Neural progenitor cell (in vitro differentiated cells): ENCODE measurements at regions not wholly inside any gene's neighbourhood (a gene's known extent, or its start where the extent isn't known, plus 50 kb on each side); places are given as distances from the start of the nearest gene placed in this dataset.

Experiments used
- DNase-seq: peaks from one replicate; pipeline ENCODE4 v3.0.0-alpha.2; 2016; ENCODE audit warnings: low spot score
- H2AFZ ChIP-seq: fragments of 200-600 bp; sonication (generic); replicated peaks from 2 replicates; pipeline ENCODE4 v1.6.1; 2016; ENCODE audit warnings: antibody characterized with exemption
- H3F3A ChIP-seq: fragments of 200-600 bp; sonication (generic); 2 replicates; pipeline ENCODE4 v1.6.1; 2016; ENCODE audit warnings: antibody characterized with exemption, low read depth
- H3K27ac ChIP-seq: fragments of 200-600 bp; sonication (generic); 2 replicates; pipeline ENCODE4 v1.5.1; 2016; ENCODE audit warnings: mild to moderate bottlenecking
- H3K27me3 ChIP-seq: fragments of 200-600 bp; sonication (generic); 2 replicates; pipeline ENCODE4 v1.6.1; 2016; ENCODE audit warnings: mild to moderate bottlenecking, moderate library complexity
- H3K36me3 ChIP-seq: fragments of 200-600 bp; sonication (generic); 2 replicates; pipeline ENCODE4 v1.5.1; 2016
- H3K4me1 ChIP-seq: fragments of 200-600 bp; sonication (generic); 2 replicates; pipeline ENCODE4 v1.6.1; 2016; ENCODE audit warnings: mixed run types
- H3K4me2 ChIP-seq: fragments of 200-600 bp; sonication (generic); 2 replicates; pipeline ENCODE4 v1.6.1; 2016
- H3K4me3 ChIP-seq: fragments of 200-600 bp; sonication (generic); 2 replicates; pipeline ENCODE4 v1.5.1; 2016
- H3K79me2 ChIP-seq: fragments of 200-600 bp; sonication (generic); 2 replicates; pipeline ENCODE4 v1.6.1; 2016; ENCODE audit warnings: low read depth
- H3K9ac ChIP-seq: fragments of 200-600 bp; sonication (generic); 2 replicates; pipeline ENCODE4 v1.6.1; 2016
- H3K9me3 ChIP-seq: fragments of 200-600 bp; sonication (generic); 2 replicates; pipeline ENCODE4 v1.5.1; 2016; ENCODE audit warnings: low read depth
- H4K20me1 ChIP-seq: fragments of 200-600 bp; sonication (generic); 2 replicates; pipeline ENCODE4 v1.6.1; 2016; ENCODE audit warnings: low read depth
- H3K27ac Mint-ChIP-seq: 3 replicates; pipeline ENCODE4 v1.8.0; 2021; ENCODE audit warnings: mixed read lengths
- H3K27me3 Mint-ChIP-seq: 2 replicates; pipeline ENCODE4 v1.8.0; 2022; ENCODE audit warnings: low read depth, mild to moderate bottlenecking, inconsistent platforms, moderate library complexity, mixed read lengths; ENCODE audit not compliant: insufficient read depth
- H3K36me3 Mint-ChIP-seq: 3 replicates; pipeline ENCODE4 v1.8.0; 2021; ENCODE audit warnings: mixed read lengths
- H3K4me1 Mint-ChIP-seq: 3 replicates; pipeline ENCODE4 v1.8.0; 2021; ENCODE audit warnings: mixed read lengths
- H3K4me3 Mint-ChIP-seq: 3 replicates; pipeline ENCODE4 v1.8.0; 2021; ENCODE audit warnings: mild to moderate bottlenecking, moderate library complexity, mixed read lengths
- H3K9me3 Mint-ChIP-seq: 3 replicates; pipeline ENCODE4 v1.8.0; 2020; ENCODE audit warnings: mixed read lengths
- EZH2 ChIP-seq: fragments of 200-600 bp; sonication (generic); IDR thresholded peaks from 2 replicates; pipeline ENCODE4 v1.6.1; 2017; ENCODE audit warnings: antibody characterized with exemption, mild to moderate bottlenecking, moderate library complexity
- EZH2phosphoT487 ChIP-seq: fragments of 200-600 bp; sonication (generic); IDR thresholded peaks from 2 replicates; pipeline ENCODE4 v1.6.1; 2017; ENCODE audit warnings: antibody characterized with exemption
- TF ChIP-seq, protein P1 (sequence below): fragments of 200-600 bp; sonication (generic); IDR thresholded peaks from 2 replicates; pipeline ENCODE4 v1.5.1; 2017; ENCODE audit warnings: antibody characterized with exemption, mild to moderate bottlenecking

DNA sequence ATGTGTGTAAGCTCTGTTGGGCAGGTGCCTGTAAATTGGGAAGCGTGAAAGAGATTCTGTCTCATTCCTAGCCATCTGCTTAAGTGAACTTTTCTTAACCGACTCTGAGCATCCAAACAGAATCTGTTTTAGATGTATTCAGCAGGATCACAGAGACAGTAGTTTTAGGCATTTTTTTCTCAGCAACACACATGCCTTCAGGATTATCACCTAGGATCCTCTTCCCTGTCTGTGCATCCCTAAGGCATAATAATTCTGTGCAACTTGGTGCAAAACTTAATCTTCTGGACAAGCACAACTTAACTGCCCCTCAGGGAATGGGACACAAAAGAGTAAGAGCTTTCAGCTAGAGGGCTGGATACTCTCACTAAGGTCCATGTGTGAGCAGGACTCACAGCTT, 284.8 kb downstream of the C7orf25 start:
- no peaks in the 10 kb centered on the region for H4K20me1 ChIP-seq
- no peak overlapping the region for H3K4me3 ChIP-seq
- Mint-ChIP-seq H3K4me3 (no peak overlapping the region), H3K4me1 (no peaks in the 10 kb centered on the region), H3K36me3 (no peaks in the 10 kb centered on the region), H3K9me3 (no peaks in the 10 kb centered on the region), H3K27me3 (no peaks in the 10 kb centered on the region), H3K27ac (no peak overlapping the region)
- no peaks in the 10 kb centered on the region for H3K4me1 ChIP-seq
- no peaks in the 10 kb centered on the region for H3K79me2 ChIP-seq
- no peaks in the 10 kb centered on the region for H3K9me3 ChIP-seq
- no peaks in the 10 kb centered on the region for H3F3A ChIP-seq
- H3K27me3 ChIP-seq = no peaks in the 10 kb centered on the region
- H2AFZ ChIP-seq = no peak overlapping the region
- no peak overlapping the region for H3K9ac ChIP-seq
- TF ChIP-seq, protein P1, sequence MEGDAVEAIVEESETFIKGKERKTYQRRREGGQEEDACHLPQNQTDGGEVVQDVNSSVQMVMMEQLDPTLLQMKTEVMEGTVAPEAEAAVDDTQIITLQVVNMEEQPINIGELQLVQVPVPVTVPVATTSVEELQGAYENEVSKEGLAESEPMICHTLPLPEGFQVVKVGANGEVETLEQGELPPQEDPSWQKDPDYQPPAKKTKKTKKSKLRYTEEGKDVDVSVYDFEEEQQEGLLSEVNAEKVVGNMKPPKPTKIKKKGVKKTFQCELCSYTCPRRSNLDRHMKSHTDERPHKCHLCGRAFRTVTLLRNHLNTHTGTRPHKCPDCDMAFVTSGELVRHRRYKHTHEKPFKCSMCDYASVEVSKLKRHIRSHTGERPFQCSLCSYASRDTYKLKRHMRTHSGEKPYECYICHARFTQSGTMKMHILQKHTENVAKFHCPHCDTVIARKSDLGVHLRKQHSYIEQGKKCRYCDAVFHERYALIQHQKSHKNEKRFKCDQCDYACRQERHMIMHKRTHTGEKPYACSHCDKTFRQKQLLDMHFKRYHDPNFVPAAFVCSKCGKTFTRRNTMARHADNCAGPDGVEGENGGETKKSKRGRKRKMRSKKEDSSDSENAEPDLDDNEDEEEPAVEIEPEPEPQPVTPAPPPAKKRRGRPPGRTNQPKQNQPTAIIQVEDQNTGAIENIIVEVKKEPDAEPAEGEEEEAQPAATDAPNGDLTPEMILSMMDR = no peak
- TF ChIP-seq EZH2 (no peak), EZH2phosphoT487 (no peak)
- H3K27ac ChIP-seq = no peak overlapping the region
- H3K4me2 ChIP-seq = no peak overlapping the region
- H3K36me3 ChIP-seq = no peaks in the 10 kb centered on the region
- DNase-seq = no peak

DNA sequence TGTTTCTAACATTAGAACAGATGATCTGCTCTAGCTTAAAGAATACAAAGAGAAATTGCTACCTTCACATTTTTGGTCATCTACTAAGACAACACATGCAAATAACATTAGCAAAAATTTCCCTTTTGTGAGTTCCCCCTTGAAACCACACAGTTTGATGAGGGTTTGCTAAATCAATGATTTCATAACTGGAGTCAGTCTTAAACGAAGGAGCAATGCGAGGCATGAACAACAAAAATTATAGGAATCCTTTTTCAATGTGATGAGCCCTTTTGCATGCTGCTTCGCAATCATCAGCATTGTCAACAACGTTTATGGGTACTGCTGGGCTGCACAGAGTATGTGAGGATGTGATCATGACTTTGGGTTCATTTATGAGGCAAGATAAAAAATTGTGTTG, 286.4 kb downstream of the C7orf25 start:
- H3F3A ChIP-seq = no peaks in the 10 kb centered on the region
- no peak overlapping the region for H3K27ac ChIP-seq
- Mint-ChIP-seq H3K4me1 (no peaks in the 10 kb centered on the region), H3K27me3 (peaks cover 6% of the 10 kb centered on the region), H3K4me3 (no peak overlapping the region), H3K9me3 (no peaks in the 10 kb centered on the region), H3K27ac (no peak overlapping the region), H3K36me3 (no peaks in the 10 kb centered on the region)
- no peaks in the 10 kb centered on the region for H3K36me3 ChIP-seq
- no peaks in the 10 kb centered on the region for H3K27me3 ChIP-seq
- no peak for TF ChIP-seq EZH2
- TF ChIP-seq, protein P1 = no peak
- no peak for TF ChIP-seq EZH2phosphoT487
- no peaks in the 10 kb centered on the region for H3K9me3 ChIP-seq
- DNase-seq = no peak
- H3K79me2 ChIP-seq = no peaks in the 10 kb centered on the region
- no peaks in the 10 kb centered on the region for H3K4me1 ChIP-seq
- H2AFZ ChIP-seq = no peak overlapping the region
- no peaks in the 10 kb centered on the region for H4K20me1 ChIP-seq
- no peak overlapping the region for H3K4me3 ChIP-seq
- H3K9ac ChIP-seq = no peak overlapping the region
- H3K4me2 ChIP-seq = no peak overlapping the region

DNA sequence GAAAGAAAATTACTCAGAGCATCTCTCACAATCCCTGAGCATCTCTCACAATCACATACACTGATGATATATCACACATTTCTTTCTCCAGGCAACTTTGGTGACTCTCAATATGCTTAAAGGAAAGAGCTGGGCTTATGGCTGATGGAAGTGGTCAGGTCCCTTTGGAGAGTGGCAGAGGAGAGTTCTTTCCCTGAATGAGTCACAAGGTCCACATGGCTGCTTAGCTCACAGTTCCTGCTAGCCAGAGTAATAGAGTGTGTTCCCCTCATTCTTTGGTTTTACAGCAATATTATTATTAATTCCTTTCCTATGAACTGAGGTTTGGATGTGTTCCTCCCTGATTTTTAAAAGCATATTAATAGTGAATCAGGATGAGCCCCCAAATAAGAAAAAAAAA, 287.4 kb downstream of the C7orf25 start:
- H3K27ac ChIP-seq = no peak overlapping the region
- no peaks in the 10 kb centered on the region for H3K36me3 Mint-ChIP-seq
- no peak overlapping the region for H3K4me2 ChIP-seq

More for the DNA sequence above, 287.4 kb downstream of the C7orf25 start:
- no peaks in the 10 kb centered on the region for H3K79me2 ChIP-seq
- H3K9ac ChIP-seq = no peak overlapping the region
- no peaks in the 10 kb centered on the region for H4K20me1 ChIP-seq
- no peaks in the 10 kb centered on the region for H3K4me1 Mint-ChIP-seq
- H3K27me3 ChIP-seq = no peaks in the 10 kb centered on the region
- no peaks in the 10 kb centered on the region for H3F3A ChIP-seq
- H3K27ac Mint-ChIP-seq = no peak overlapping the region
- no peaks in the 10 kb centered on the region for H3K9me3 Mint-ChIP-seq
- H3K27me3 Mint-ChIP-seq = peaks cover 6% of the 10 kb centered on the region
- no peak for DNase-seq
- H2AFZ ChIP-seq = no peak overlapping the region
- H3K36me3 ChIP-seq = no peaks in the 10 kb centered on the region
- TF ChIP-seq, protein P1 = no peak
- TF ChIP-seq EZH2 = no peak
- TF ChIP-seq EZH2phosphoT487 = no peak
- no peak overlapping the region for H3K4me3 Mint-ChIP-seq
- no peaks in the 10 kb centered on the region for H3K9me3 ChIP-seq
- no peaks in the 10 kb centered on the region for H3K4me1 ChIP-seq
- H3K4me3 ChIP-seq = no peak overlapping the region
